HepG2 (cell line): ENCODE measurements at regions not wholly inside any gene's neighbourhood (a gene's known extent, or its start where the extent isn't known, plus 50 kb on each side); places are given as distances from the start of the nearest gene placed in this dataset.

ENCODE experiments used
- ATAC-seq: fragments of 200-7000 bp; cut with Tn5 transposase; 3 replicates; pipeline ENCODE4 v1.9.1; 2020; ENCODE audit warnings: mild to moderate bottlenecking, moderate library complexity
- BruUV-seq: library from RNA; stranded (reverse); fragments of 400-500 nt; replicated peaks from 2 replicates; lab custom pipeline; 2021; lab: Mats Ljungman, UMichigan
- CTCF ChIA-PET: fragments of 300-600 bp; formaldehyde crosslinking; extraction: SDS; loops from one replicate; lab custom pipeline; 2021; ENCODE audit warnings: low total read pairs, inconsistent platforms, low intra/inter-chr PET ratio; lab: Yijun Ruan, JAX
- POLR2A ChIA-PET: fragments of 350-600 bp; sonication (Branson Sonifier 250); formaldehyde crosslinking; loops from one replicate; lab custom pipeline; 2020; ENCODE audit warnings: antibody characterized with exemption, inconsistent platforms; lab: Yijun Ruan, JAX
- DNase-seq: peaks from one replicate; pipeline ENCODE4 v3.0.0-alpha.2; 2015; ENCODE audit warnings: low spot score
- FAIRE-seq: peaks from 3 replicates; lab custom pipeline; 2011; peaks lifted over from hg19 to GRCh38; lab: Jason Lieb, UNC
- H2AFZ ChIP-seq: one replicate; pipeline ENCODE4 v1.6.1; 2011; ENCODE audit warnings: low read length, inconsistent platforms
- H3K27ac ChIP-seq: fragments of 300-600 bp; 3 replicates; pipeline ENCODE4 v1.8.0; 2011; ENCODE audit warnings: mixed run types, mild to moderate bottlenecking, mixed read lengths, low read length, inconsistent platforms; ENCODE audit not compliant: insufficient read depth; ENCODE audit errors: extremely low read length
- H3K27me3 ChIP-seq, 2 experiments: fragments of 200-600 bp in 1 of 2; 2 replicates in 1 of 2; 3 replicates in 1 of 2; pipeline versions ENCODE4 v1.6.0 to v1.8.0; 2011; ENCODE audit warnings: low read length in 2 of 2, mild to moderate bottlenecking in 2 of 2, moderate library complexity in 2 of 2, inconsistent platforms in 1 of 2; ENCODE audit not compliant: insufficient read depth in 2 of 2, control insufficient read depth in 1 of 2
- H3K36me3 ChIP-seq, 2 experiments: fragments of 200-600 bp in 1 of 2; replicated peaks in 1 of 2; 2 replicates in 1 of 2; 3 replicates in 1 of 2; pipeline versions ENCODE4 v1.5.1 to v1.8.0; 2011; ENCODE audit warnings: low read length in 2 of 2, inconsistent platforms in 1 of 2; ENCODE audit not compliant: insufficient read depth in 2 of 2, control insufficient read depth in 1 of 2
- H3K4me1 ChIP-seq: 2 replicates; pipeline ENCODE4 v1.5.1; 2012; ENCODE audit warnings: low read length, inconsistent platforms; ENCODE audit not compliant: insufficient read depth
- H3K4me2 ChIP-seq: 2 replicates; pipeline ENCODE4 v1.6.0; 2011; ENCODE audit warnings: low read depth, low read length, inconsistent platforms
- H3K4me3 ChIP-seq, 3 experiments: fragments of 200-600 bp in 1 of 3; sonication (generic), shearing (Covaris generic) in 1 of 3; replicated peaks in 1 of 3; 2 replicates each; pipeline ENCODE4 v1.5.1; 2011 to 2016; ENCODE audit warnings: low read length in 3 of 3, inconsistent platforms in 2 of 3, low read depth in 2 of 3, mild to moderate bottlenecking in 2 of 3, control low read depth in 1 of 3, mixed read lengths in 1 of 3; ENCODE audit not compliant: insufficient read depth in 1 of 3
- H3K79me2 ChIP-seq: one replicate; pipeline ENCODE4 v1.6.1; 2011; ENCODE audit warnings: low read length, inconsistent platforms; ENCODE audit not compliant: insufficient read depth
- H3K9ac ChIP-seq: 2 replicates; pipeline ENCODE4 v1.6.0; 2011; ENCODE audit warnings: mild to moderate bottlenecking, low read depth, low read length, inconsistent platforms; ENCODE audit not compliant: insufficient read depth
- H3K9me3 ChIP-seq: 2 replicates; pipeline ENCODE4 v1.5.1; 2012; ENCODE audit warnings: mild to moderate bottlenecking, low read length
- H4K20me1 ChIP-seq: 2 replicates; pipeline ENCODE4 v1.6.0; 2011; ENCODE audit warnings: inconsistent platforms, mild to moderate bottlenecking, low read length, moderate library complexity; ENCODE audit not compliant: insufficient read depth
- ISL2 ChIP-seq: sonication (generic); formaldehyde crosslinking; IDR thresholded peaks from 2 replicates; pipeline ENCODE4 v1.5.0; 2020; ENCODE audit warnings: missing genetic modification reagents
- KAT8 ChIP-seq: IDR thresholded peaks from 2 replicates; pipeline ENCODE4 v1.6.1; 2016; ENCODE audit warnings: missing genetic modification reagents, missing compliant biosample characterization
- LCORL ChIP-seq, 2 experiments: fragments of 450-650 bp in 1 of 2; sonication (generic) in 1 of 2; formaldehyde crosslinking in 1 of 2; IDR thresholded peaks; 2 replicates each; pipeline versions ENCODE4 v1.5.0 to v1.6.1; 2017 to 2020; ENCODE audit warnings: antibody characterized with exemption in 1 of 2, missing genetic modification reagents in 1 of 2
- RORA ChIP-seq: sonication (generic); formaldehyde crosslinking; IDR thresholded peaks from 2 replicates; pipeline ENCODE4 v1.5.0; 2020; ENCODE audit warnings: mild to moderate bottlenecking, missing genetic modification reagents, moderate library complexity
- TBP ChIP-seq: sonication (generic); formaldehyde crosslinking; IDR thresholded peaks from 2 replicates; pipeline ENCODE4 v1.5.0; 2020; ENCODE audit warnings: missing genetic modification reagents
- ZNF207 ChIP-seq: fragments of 450-650 bp; IDR thresholded peaks from 2 replicates; pipeline ENCODE4 v1.6.1; 2016; ENCODE audit warnings: antibody characterized with exemption, borderline replicate concordance
- ZSCAN25 ChIP-seq: sonication (generic); formaldehyde crosslinking; IDR thresholded peaks from 2 replicates; pipeline ENCODE4 v1.8.0; 2022; ENCODE audit warnings: mild to moderate bottlenecking, missing genetic modification reagents
- WGBS: methylation state at CpG from one replicate; pipeline ENCODE4 v1.1.6; 2017; ENCODE audit warnings: low lambda C conversion rate; 5-methylcytosine and 5-hydroxymethylcytosine counted together
- in situ Hi-C: cut with HindIII; loops from 2 replicates; pipeline ENCODE4 v1.10.0; 2017; ENCODE audit warnings: low pct_unique_long_range_greater_than_20kb; ENCODE audit not compliant: extremely low pct_ligation_motif_present
- intact Hi-C: fragments of 100-400 bp; cut with micrococcal nuclease; formaldehyde crosslinking; loops from one replicate; pipeline ENCODE4 v1.10.0; 2022; ENCODE audit not compliant: unreplicated experiment
- TF ChIP-seq, protein P1 (sequence below): sonication (generic); formaldehyde crosslinking; IDR thresholded peaks from 2 replicates; pipeline ENCODE4 v1.5.0; 2020; ENCODE audit warnings: mild to moderate bottlenecking, missing genetic modification reagents, moderate library complexity
- TF ChIP-seq, protein P2 (sequence below): sonication (generic); formaldehyde crosslinking; IDR thresholded peaks from 2 replicates; pipeline ENCODE4 v1.5.0; 2020; ENCODE audit warnings: mild to moderate bottlenecking, missing genetic modification reagents
- TF ChIP-seq, protein P3 (sequence below): sonication (generic); formaldehyde crosslinking; IDR thresholded peaks from 2 replicates; pipeline ENCODE4 v1.4.0; 2020; ENCODE audit warnings: mild to moderate bottlenecking, missing genetic modification reagents
- TF ChIP-seq, protein P4 (sequence below): sonication (generic); formaldehyde crosslinking; IDR thresholded peaks from 2 replicates; pipeline ENCODE4 v1.4.0; 2020; ENCODE audit warnings: missing genetic modification reagents, borderline replicate concordance
- TF ChIP-seq, protein P5 (sequence below): sonication (generic); IDR thresholded peaks from 2 replicates; pipeline ENCODE4 v1.6.1; 2016; ENCODE audit warnings: low read depth, borderline replicate concordance
- TF ChIP-seq, protein P6 (sequence below): sonication (generic); formaldehyde crosslinking; IDR thresholded peaks from 2 replicates; pipeline ENCODE4 v1.5.0; 2020; ENCODE audit warnings: mild to moderate bottlenecking, missing genetic modification reagents

DNA sequence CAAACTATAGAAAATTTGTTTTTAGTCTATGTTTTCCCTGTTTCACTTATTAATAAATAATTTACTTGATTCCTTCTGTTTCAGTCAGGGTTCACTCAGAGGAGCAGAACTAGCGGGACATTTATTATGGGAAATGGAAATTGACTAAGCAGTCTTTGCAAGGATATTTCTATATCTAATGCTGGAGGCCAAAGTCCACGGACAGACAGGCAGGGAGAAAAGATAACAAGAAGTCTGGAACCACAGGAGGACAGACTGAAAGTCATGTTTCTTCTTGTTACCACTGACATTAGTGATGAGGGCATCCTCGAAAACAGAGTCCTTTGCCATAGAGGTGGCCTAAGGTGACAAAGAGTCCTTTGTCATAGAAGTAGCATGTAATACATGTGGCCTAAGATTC is 744.5 kb upstream of the TMPRSS15 start:
- FAIRE-seq, result no peak
- intact Hi-C loops, result no loop called here
- BruUV-seq, result no TSS peak
- Histone ChIP-seq H3K36me3 (no peaks in the 10 kb centered on the region), H3K4me2 (no peak overlapping the region), H3K9me3 (peaks cover 59% of the 10 kb centered on the region), H3K27me3 (no peaks in the 10 kb centered on the region), H4K20me1 (no peaks in the 10 kb centered on the region), H2AFZ (no peak overlapping the region), H3K27ac (no peak overlapping the region), H3K4me3 (no peak overlapping the region), H3K4me1 (no peaks in the 10 kb centered on the region), H3K9ac (no peak overlapping the region), H3K79me2 (no peaks in the 10 kb centered on the region)
- ChIA-PET CTCF (no interaction called here), POLR2A (no interaction called here)
- 4% methylated on average over 3 of the region's 3 CpGs for WGBS
- no peak for ATAC-seq
- no peak for DNase-seq
- in situ Hi-C loops, result no loop called here
- TF ChIP-seq ZSCAN25 (CRISPR knock-in tag), result no peak
- TF ChIP-seq, protein P1, sequence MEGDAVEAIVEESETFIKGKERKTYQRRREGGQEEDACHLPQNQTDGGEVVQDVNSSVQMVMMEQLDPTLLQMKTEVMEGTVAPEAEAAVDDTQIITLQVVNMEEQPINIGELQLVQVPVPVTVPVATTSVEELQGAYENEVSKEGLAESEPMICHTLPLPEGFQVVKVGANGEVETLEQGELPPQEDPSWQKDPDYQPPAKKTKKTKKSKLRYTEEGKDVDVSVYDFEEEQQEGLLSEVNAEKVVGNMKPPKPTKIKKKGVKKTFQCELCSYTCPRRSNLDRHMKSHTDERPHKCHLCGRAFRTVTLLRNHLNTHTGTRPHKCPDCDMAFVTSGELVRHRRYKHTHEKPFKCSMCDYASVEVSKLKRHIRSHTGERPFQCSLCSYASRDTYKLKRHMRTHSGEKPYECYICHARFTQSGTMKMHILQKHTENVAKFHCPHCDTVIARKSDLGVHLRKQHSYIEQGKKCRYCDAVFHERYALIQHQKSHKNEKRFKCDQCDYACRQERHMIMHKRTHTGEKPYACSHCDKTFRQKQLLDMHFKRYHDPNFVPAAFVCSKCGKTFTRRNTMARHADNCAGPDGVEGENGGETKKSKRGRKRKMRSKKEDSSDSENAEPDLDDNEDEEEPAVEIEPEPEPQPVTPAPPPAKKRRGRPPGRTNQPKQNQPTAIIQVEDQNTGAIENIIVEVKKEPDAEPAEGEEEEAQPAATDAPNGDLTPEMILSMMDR (CRISPR knock-in tag), result no peak
- TF ChIP-seq, protein P2, sequence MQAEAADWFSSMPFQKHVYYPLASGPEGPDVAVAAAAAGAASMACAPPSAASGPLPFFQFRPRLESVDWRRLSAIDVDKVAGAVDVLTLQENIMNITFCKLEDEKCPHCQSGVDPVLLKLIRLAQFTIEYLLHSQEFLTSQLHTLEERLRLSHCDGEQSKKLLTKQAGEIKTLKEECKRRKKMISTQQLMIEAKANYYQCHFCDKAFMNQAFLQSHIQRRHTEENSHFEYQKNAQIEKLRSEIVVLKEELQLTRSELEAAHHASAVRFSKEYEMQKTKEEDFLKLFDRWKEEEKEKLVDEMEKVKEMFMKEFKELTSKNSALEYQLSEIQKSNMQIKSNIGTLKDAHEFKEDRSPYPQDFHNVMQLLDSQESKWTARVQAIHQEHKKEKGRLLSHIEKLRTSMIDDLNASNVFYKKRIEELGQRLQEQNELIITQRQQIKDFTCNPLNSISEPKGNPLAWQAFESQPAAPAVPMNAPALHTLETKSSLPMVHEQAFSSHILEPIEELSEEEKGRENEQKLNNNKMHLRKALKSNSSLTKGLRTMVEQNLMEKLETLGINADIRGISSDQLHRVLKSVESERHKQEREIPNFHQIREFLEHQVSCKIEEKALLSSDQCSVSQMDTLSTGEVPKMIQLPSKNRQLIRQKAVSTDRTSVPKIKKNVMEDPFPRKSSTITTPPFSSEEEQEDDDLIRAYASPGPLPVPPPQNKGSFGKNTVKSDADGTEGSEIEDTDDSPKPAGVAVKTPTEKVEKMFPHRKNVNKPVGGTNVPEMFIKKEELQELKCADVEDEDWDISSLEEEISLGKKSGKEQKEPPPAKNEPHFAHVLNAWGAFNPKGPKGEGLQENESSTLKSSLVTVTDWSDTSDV (CRISPR knock-in tag), result no peak
- no peak for TF ChIP-seq TBP (CRISPR knock-in tag)
- no peak for TF ChIP-seq ZNF207
- no peak for TF ChIP-seq RORA (CRISPR knock-in tag)
- TF ChIP-seq, protein P3, sequence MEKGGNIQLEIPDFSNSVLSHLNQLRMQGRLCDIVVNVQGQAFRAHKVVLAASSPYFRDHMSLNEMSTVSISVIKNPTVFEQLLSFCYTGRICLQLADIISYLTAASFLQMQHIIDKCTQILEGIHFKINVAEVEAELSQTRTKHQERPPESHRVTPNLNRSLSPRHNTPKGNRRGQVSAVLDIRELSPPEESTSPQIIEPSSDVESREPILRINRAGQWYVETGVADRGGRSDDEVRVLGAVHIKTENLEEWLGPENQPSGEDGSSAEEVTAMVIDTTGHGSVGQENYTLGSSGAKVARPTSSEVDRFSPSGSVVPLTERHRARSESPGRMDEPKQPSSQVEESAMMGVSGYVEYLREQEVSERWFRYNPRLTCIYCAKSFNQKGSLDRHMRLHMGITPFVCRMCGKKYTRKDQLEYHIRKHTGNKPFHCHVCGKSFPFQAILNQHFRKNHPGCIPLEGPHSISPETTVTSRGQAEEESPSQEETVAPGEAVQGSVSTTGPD (CRISPR knock-in tag), result no peak
- no peak for TF ChIP-seq LCORL (IDR thresholded peaks at IDR 0.05)
- TF ChIP-seq LCORL (CRISPR knock-in tag; IDR thresholded peaks at IDR 0.05), result no peak
- TF ChIP-seq, protein P4, sequence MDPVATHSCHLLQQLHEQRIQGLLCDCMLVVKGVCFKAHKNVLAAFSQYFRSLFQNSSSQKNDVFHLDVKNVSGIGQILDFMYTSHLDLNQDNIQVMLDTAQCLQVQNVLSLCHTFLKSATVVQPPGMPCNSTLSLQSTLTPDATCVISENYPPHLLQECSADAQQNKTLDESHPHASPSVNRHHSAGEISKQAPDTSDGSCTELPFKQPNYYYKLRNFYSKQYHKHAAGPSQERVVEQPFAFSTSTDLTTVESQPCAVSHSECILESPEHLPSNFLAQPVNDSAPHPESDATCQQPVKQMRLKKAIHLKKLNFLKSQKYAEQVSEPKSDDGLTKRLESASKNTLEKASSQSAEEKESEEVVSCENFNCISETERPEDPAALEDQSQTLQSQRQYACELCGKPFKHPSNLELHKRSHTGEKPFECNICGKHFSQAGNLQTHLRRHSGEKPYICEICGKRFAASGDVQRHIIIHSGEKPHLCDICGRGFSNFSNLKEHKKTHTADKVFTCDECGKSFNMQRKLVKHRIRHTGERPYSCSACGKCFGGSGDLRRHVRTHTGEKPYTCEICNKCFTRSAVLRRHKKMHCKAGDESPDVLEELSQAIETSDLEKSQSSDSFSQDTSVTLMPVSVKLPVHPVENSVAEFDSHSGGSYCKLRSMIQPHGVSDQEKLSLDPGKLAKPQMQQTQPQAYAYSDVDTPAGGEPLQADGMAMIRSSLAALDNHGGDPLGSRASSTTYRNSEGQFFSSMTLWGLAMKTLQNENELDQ (CRISPR knock-in tag), result no peak
- no peak for TF ChIP-seq ISL2 (CRISPR knock-in tag)
- TF ChIP-seq, protein P5, sequence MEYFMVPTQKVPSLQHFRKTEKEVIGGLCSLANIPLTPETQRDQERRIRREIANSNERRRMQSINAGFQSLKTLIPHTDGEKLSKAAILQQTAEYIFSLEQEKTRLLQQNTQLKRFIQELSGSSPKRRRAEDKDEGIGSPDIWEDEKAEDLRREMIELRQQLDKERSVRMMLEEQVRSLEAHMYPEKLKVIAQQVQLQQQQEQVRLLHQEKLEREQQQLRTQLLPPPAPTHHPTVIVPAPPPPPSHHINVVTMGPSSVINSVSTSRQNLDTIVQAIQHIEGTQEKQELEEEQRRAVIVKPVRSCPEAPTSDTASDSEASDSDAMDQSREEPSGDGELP, result no peak
- TF ChIP-seq, protein P6, sequence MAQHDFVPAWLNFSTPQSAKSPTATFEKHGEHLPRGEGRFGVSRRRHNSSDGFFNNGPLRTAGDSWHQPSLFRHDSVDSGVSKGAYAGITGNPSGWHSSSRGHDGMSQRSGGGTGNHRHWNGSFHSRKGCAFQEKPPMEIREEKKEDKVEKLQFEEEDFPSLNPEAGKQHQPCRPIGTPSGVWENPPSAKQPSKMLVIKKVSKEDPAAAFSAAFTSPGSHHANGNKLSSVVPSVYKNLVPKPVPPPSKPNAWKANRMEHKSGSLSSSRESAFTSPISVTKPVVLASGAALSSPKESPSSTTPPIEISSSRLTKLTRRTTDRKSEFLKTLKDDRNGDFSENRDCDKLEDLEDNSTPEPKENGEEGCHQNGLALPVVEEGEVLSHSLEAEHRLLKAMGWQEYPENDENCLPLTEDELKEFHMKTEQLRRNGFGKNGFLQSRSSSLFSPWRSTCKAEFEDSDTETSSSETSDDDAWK (CRISPR knock-in tag), result no peak
- no peak for TF ChIP-seq KAT8 (CRISPR knock-in tag)
